HG03175 (cell line): ENCODE measurements at regions not wholly inside any gene's neighbourhood (a gene's known extent, or its start where the extent isn't known, plus 50 kb on each side); places are given as distances from the start of the nearest gene placed in this dataset.
"Not testable (repeated sequence)": the region's sequence is repeated elsewhere in the genome, so short reads cannot be mapped to it uniquely, and the experiment has no call there.

ENCODE experiments used
- ATAC-seq: cut with Tn5 transposase; IDR thresholded peaks from one replicate; pipeline ENCODE4 v1.9.1; 2021; ENCODE audit warnings: mild to moderate bottlenecking, moderate library complexity; ENCODE audit not compliant: unreplicated experiment

- not testable (repeated sequence) for ATAC-seq
These were observed 4429.0 kb upstream of the TPTE start for GRCh38 chr21:6092401-6092800.

DNA sequence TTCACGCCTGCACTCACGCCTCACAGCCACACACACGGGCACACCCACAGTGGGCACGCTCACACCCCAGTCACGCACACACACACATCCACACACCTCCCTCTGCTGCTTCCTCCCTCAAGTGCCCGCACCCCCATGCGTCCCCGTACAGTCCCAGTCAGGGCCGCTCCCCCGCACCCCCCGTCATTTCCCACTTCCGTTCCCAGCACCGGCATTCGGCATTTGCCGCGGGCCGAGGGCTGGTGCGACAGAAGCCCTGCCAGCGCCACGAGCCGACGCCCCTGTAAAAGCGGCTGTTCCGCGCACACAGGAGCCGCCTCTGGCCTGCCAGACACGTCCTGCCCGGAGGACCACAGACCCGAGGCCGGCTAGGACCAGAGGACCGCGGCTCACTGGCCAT lies 4428.0 kb upstream of the TPTE start:
- ATAC-seq = not testable (repeated sequence)

GRCh38 chr21:6093870-6094269 lies 4427.5 kb upstream of the TPTE start:
- ATAC-seq = not testable (repeated sequence)

DNA sequence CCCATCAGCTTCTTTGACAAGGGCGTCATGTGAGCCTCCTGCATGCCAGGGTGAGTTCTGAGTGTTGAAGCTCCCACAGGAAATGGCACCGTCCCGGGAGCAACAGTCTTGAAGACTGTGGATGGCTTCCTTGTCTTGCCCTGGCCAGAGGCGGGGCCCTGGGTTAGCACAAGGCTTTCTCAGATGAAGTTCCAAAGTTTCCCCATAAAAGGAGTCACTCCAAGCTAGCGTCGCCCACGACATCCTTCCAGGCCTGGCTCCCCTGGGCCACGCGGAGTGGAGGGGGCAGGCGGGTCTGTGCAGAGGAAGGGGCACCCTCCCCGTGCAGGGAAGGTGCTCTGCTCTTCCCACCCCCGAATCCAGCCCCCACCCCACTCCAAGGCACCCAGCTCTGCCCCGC lies 4426.1 kb upstream of the TPTE start:
- not testable (repeated sequence) for ATAC-seq

DNA sequence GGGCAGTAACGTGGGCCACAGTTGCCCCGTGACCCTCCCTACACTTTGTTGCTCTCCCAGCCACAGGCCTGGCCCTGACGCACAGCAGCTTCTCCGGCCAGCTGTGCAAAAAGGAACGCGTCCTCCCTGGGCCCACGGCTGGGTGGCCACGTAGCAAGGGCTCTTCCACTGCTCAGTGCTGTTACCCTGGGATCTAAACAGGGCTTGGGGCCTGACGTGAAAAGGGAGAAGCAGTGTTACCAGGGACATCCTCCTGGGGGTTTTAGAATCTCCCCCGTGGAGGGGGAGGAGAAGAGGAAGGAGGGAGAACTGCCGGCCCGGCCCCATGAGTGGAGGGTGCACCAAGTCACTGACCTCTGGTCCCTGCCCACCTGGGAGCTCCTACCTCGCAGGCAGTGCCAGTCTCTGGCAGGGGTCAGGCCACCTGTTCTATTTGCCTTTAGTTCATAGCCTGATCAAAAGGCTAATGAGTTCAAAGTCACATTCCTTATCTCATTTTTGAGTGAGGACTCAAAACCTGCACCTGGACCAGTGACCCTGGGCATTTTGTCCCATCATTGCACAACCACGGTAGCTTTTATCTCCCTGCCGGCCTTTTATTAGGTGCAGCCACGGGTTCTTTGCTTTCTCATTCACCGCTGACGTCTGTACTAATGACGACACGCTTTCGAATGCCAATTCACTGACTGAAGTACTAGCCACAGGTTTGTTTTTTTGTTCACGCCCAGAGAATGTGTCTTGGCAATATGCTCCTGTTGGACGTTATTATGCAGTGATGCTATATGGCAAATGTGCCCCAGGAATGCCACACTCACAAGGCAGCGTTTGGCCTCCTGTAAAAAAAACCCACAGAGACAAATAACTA lies 4424.6 kb upstream of the TPTE start:
- not testable (repeated sequence) for ATAC-seq

- ATAC-seq = not testable (repeated sequence)
These were observed 4423.6 kb upstream of the TPTE start for GRCh38 chr21:6097736-6098135.

GRCh38 chr21:6098191-6098935 lies 4423.0 kb upstream of the TPTE start:
- not testable (repeated sequence) for ATAC-seq

DNA sequence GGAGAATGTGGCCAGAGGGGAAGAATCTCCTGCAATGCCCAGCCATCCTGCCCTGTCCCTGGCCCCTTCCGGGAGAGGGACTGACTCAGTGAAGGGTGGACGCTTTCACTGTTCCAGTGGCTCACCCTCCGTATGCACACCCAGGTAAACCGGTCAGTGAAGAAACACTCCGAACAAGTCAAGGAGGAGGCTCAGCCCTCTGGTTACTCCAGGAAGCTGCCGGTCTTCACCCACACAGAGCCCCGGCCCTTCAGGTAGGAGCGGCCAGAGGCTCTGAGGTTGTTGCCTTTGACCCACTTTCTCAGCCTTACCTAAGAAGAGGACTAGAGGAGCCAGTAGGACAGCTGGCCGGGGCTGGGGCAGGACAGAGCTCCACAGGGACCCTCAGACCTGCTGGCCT lies 4419.8 kb upstream of the TPTE start:
- ATAC-seq = not testable (repeated sequence)

DNA sequence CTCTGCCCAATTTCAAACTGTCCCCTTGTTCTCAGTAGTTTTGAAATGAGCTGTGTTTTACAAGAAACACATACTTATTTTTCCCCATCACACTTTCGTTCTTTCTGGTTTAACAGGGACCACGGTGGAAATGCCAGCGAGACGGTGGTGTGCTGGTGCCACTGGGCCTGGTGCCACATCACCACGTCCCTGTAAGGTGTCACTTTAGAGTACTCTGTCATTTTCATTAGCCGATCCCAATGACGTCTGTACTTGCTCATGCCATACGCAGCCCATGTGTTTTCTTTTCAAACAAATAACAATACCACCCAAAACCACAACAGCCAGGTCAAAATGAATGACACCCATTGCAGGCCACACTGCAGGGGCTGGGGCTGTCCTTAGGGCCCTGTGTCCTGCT lies 4416.8 kb upstream of the TPTE start:
- ATAC-seq = not testable (repeated sequence)

DNA sequence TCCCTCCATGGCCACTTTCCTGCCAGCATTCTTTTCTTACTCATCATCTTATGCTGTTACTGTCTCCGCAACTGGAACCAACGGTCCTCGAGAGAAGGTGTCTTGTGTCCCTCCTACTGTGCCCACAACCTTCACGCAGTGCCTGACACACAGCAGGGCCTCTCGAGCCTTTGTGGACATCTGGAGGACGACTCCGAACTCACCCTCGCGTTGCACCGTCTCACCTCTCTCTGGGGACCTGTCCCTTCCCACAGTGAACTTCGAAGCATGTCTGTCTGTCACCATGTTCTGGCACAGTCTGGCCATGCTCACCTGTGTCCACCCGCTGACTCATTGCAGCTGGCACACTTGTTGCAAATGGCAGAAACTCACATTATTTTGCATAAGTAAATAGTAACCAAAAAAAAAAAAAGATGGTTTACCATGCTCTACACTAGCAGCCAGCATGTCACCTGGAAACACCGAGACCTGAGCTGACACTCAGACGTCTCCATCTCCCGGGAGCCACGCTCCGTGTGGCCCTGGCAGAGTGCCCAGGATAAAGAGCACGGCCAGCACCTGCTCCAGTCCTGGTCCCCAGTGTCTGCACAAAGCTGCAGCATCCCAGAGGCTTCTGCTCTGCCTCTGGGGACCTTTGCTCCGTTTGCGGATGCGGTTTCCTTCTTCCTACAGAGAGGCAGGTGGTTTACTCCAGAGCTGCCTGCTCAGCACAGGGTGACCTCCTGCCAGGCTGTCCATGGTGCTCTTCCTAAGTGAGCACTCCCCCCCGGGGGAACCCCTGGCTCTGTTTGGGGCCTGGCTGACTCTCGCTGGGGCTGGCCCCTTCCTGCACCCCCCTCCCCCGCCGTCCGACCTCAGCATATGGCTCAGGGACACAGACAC lies 4414.5 kb upstream of the TPTE start:
- not testable (repeated sequence) for ATAC-seq

GRCh38 chr21:6108894-6109293 lies 4412.5 kb upstream of the TPTE start:
- not testable (repeated sequence) for ATAC-seq

DNA sequence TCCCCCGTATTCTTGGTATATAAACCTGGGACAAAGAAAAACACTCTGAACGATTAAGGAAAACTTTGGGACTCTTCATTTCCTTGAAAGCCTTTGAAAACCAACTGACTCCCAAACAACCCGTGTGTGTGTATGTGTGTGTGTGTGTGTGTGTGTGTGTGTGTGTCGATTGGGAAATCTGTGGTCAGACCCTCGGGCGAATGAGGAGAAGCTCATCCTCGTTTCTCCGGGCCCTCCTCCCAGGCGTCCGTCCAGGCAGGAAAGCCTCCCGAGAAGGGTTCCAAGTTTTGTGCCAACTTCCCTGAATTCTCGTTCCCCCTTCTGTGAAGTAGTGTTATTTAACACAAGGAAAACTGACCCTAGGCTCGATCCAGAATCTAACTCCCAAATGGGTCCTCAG lies 4411.6 kb upstream of the TPTE start:
- ATAC-seq = not testable (repeated sequence)

DNA sequence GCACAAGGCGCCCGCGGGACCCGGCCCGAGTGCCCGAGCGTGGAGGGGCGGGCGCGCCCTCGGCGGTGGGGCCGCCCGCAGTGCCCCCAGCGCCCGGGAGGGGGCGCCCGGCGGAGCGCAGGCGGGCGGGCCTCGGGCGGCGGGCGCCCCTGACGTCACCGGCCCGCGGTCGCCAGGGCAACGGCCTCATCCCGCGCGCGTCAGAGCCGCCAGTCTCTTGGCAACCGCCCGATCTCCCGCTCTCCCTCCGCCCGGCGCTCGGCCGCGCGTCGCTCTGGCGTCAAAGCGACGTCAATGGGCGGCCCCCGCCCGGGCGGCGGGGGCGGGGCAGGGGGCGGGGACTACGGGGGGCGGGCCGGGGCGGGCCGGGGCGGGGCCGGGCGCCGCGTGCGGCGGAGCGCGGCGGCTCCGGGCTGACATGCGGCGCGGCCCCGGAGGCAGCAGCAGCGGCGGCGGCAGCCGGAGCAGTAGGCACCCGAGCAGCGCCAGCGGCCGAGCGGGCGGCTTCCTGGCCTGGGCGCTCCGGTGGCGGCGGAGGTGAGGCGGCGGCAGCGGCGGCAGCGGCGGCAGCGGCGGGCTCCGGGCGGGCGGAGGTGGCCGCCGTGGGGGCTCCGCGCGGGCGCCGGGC lies 4410.6 kb upstream of the TPTE start:
- ATAC-seq = peak; percentile 77

GRCh38 chr21:6111354-6111753 lies 4410.0 kb upstream of the TPTE start:
- ATAC-seq = not testable (repeated sequence)

- not testable (repeated sequence) for ATAC-seq
These were observed 4403.0 kb upstream of the TPTE start for GRCh38 chr21:6118336-6118735.

GRCh38 chr21:6120863-6121262 lies 4400.5 kb upstream of the TPTE start:
- not testable (repeated sequence) for ATAC-seq

- not testable (repeated sequence) for ATAC-seq
These were observed 4398.8 kb upstream of the TPTE start for GRCh38 chr21:6122629-6123028.

- not testable (repeated sequence) for ATAC-seq
These were observed 4398.2 kb upstream of the TPTE start for GRCh38 chr21:6123224-6123623.

DNA sequence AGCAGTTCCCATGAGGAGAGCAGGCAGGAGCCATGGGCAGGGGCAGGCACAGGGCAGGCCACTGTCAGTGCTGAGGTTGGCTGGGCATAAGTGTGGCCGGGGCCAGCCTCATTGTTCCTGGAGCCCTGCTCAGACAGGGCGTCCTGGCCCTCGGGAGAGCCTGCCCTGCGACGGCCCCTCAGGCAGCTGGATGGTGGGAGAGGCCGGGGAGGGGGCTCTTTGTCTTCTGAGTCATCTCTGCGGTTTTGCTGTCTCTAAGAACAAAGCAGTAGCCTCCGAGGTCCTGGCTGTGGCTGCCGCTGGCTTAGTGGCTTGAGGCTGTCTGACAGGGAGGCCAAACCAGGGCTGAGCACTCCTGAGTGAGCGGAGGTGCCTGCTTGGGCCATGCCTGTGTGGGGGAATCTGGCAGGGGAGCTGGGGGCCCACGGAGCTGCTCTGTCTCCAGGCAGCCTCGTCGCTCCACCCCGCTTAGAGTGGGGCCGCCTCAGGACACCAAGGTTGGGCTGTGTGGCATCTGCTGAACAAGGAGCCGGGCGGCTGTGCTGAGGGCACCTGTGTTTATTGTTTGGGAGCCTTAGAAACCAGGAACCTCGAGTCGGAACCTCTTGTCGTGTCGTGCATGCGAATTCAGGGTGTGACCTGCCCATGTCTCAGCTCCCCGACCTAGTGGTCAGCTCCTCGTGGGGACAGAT lies 4395.7 kb upstream of the TPTE start:
- ATAC-seq = not testable (repeated sequence)
